ENCODE measurements at regions not wholly inside any gene's neighbourhood (a gene's known extent, or its start where the extent isn't known, plus 50 kb on each side); places are given as distances from the start of the nearest gene placed in this dataset.

GRCh38 chr12:13373131-13373530 is 176.6 kb downstream of the EMP1 start:
- TF ChIP-seq CTCF (IDR thresholded peaks at IDR 0.05; ENCODE audit: insufficient read depth, low read length) (no peak), POLR2AphosphoS5 (IDR thresholded peaks at IDR 0.05; ENCODE audit: low read depth) (no peak), REST (IDR thresholded peaks at IDR 0.05; ENCODE audit: insufficient replicate concordance, low read depth) (no peak), GABPA (IDR thresholded peaks at IDR 0.05; ENCODE audit: low read depth) (no peak)
